ENCODE measurements at regions not wholly inside any gene's neighbourhood (a gene's known extent, or its start where the extent isn't known, plus 50 kb on each side); places are given as distances from the start of the nearest gene placed in this dataset.

DNA sequence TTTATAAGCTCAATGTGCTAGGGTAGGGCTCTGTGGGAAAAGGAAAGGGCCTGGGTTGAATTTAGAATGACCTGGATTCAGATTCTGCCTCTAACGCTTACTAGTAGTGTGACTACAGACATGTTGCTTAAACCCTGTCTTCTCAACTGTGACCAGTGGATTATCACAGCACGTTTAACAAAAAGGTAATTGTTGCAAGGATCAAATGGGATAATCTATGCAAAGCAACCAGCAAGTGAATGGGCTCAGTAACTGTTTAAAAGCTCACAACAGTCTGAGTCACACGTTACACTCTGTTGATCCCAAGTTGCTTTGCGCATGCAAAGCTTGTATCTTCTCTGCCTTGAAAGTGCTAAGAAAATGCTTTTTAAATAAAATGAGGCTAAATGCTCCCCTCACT is 236.5 kb downstream of the IL20RB start:
- TF ChIP-seq, protein P1, sequence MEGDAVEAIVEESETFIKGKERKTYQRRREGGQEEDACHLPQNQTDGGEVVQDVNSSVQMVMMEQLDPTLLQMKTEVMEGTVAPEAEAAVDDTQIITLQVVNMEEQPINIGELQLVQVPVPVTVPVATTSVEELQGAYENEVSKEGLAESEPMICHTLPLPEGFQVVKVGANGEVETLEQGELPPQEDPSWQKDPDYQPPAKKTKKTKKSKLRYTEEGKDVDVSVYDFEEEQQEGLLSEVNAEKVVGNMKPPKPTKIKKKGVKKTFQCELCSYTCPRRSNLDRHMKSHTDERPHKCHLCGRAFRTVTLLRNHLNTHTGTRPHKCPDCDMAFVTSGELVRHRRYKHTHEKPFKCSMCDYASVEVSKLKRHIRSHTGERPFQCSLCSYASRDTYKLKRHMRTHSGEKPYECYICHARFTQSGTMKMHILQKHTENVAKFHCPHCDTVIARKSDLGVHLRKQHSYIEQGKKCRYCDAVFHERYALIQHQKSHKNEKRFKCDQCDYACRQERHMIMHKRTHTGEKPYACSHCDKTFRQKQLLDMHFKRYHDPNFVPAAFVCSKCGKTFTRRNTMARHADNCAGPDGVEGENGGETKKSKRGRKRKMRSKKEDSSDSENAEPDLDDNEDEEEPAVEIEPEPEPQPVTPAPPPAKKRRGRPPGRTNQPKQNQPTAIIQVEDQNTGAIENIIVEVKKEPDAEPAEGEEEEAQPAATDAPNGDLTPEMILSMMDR (IDR thresholded peaks at IDR 0.05) = no peak
- TF ChIP-seq POLR2A (IDR thresholded peaks at IDR 0.05) (no peak), POLR2AphosphoS5 (IDR thresholded peaks at IDR 0.05) (no peak)
